ENCODE measurements at regions not wholly inside any gene's neighbourhood (a gene's known extent, or its start where the extent isn't known, plus 50 kb on each side); places are given as distances from the start of the nearest gene placed in this dataset.
"Not testable (repeated sequence)": the region's sequence is repeated elsewhere in the genome, so short reads cannot be mapped to it uniquely, and the experiment has no call there.

DNA sequence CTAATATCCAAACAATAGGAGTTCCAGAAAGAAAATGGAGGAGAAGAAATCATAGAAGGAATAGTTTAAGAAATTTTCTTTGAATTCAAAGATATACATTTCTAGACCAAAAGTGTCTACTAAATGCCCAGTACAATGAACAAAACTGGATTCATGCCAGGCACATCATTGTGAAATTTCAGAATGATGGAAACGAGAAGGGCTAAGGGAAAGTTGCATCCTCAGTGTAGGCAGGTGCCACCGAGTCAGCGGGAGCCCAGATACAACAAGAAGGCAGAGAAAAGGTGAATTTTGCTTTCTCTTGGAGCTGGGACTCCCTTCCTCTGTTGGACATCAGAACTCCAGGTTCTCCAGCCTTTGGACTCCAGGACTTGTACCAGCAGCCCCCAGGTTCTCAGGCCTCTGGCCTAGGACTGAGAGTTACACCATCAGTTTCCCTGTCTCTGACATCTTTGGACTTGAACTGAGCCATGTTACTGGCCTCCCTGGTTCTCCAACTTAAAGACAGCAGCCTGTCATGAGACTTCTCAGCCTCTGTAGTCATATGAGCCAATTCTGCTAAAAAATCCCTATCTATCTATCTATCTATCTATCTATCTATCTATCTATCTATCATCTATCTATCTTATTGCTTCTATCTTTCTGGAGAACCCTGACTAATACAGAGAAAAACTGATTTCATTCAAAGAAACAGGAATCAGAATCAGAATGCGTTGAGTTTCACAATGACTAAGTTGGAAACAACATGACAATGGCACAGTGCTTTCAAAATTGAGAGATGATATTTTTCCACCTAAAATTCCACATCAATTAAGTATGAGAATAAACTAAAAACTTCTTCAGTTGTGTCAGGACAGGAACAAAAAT is 207.7 kb downstream of the FAM43A start:
- intact Hi-C loops (cut with DNase I; ENCODE audit: low total_unique reads) (no loop called here), in situ Hi-C loops (cut with MboI; ENCODE audit: low sequenced_read_pairs in 4 of 4) (no loop called here)
- no peak overlapping the region for H3K4me3 ChIP-seq
- no peaks in the 10 kb centered on the region for H3K36me3 ChIP-seq
- no peak for ATAC-seq
- no peaks in the 10 kb centered on the region for H3K4me1 ChIP-seq
- no peaks in the 10 kb centered on the region for H3K27me3 ChIP-seq
- DNase-seq: no peak
- TF ChIP-seq POLR2A (IDR thresholded peaks at IDR 0.05): no peak
- TF ChIP-seq, protein P1, sequence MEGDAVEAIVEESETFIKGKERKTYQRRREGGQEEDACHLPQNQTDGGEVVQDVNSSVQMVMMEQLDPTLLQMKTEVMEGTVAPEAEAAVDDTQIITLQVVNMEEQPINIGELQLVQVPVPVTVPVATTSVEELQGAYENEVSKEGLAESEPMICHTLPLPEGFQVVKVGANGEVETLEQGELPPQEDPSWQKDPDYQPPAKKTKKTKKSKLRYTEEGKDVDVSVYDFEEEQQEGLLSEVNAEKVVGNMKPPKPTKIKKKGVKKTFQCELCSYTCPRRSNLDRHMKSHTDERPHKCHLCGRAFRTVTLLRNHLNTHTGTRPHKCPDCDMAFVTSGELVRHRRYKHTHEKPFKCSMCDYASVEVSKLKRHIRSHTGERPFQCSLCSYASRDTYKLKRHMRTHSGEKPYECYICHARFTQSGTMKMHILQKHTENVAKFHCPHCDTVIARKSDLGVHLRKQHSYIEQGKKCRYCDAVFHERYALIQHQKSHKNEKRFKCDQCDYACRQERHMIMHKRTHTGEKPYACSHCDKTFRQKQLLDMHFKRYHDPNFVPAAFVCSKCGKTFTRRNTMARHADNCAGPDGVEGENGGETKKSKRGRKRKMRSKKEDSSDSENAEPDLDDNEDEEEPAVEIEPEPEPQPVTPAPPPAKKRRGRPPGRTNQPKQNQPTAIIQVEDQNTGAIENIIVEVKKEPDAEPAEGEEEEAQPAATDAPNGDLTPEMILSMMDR (IDR thresholded peaks at IDR 0.05 in 4 of 5, conservative IDR thresholded peaks at IDR 0.05 in 1 of 5): no peak
- no peaks in the 10 kb centered on the region for H3K9me3 ChIP-seq
- no peak overlapping the region for H3K27ac ChIP-seq

DNA sequence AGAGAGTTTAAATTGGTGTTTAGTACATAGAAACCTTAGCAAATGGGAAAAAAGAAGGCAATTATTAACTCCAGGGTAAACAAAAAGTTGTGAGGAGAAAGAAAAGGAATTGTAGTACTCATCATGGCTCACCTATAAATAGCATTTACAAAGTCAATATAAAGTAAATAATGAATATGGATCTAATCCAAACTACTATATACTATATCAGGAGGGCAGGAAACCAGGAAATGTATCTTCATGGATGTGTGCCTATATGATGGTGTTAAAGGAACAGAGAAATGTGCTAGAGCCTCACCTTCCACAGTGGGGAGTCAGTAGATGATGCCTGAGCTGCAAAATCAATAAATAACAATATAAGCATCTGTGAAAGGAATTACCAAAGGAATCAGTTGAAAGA is 208.9 kb downstream of the FAM43A start:
- ATAC-seq (no peak), DNase-seq (no peak)
- Histone ChIP-seq H3K27me3 (no peaks in the 10 kb centered on the region), H3K36me3 (no peaks in the 10 kb centered on the region), H3K4me1 (no peaks in the 10 kb centered on the region), H3K4me3 (no peak overlapping the region), H3K27ac (no peak overlapping the region), H3K9me3 (no peaks in the 10 kb centered on the region)
- TF ChIP-seq POLR2A (IDR thresholded peaks at IDR 0.05): no peak
- TF ChIP-seq, protein P1 (IDR thresholded peaks at IDR 0.05 in 4 of 5, conservative IDR thresholded peaks at IDR 0.05 in 1 of 5): no peak
- intact Hi-C loops (cut with DNase I; ENCODE audit: low total_unique reads) (no loop called here), in situ Hi-C loops (cut with MboI; ENCODE audit: low sequenced_read_pairs in 4 of 4) (no loop called here)

DNA sequence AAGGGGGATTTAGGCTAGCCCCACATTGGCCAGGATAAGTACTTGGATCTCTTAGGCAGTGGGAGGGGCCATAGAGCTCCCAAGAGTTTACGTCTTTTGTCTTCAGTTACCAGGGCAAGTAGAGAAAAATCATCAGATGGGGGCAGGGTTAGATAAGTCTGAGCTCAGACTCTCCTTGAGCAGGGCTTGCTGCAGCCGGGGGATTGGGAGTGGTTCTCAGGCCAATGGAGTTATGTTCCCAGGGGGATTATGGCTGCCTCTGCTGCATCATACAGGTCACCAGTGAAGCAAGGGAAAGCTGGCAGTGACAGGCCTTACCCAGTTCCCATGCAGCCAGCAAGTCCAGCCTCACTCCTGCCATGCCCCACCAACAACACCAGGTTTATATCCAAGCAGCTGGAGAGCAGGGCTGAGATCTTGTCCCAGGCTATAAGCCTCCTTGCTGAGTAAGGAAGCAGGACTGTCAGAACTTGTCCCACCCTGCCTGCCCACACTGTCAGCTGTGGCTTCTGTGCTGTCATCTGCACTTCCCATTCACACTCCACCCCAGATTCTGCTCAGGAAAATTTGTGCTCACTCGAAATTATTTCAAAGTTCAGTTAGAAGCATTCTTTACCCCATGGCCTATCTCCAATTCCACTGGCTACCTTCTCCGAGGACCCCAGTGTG is 215.3 kb downstream of the FAM43A start:
- intact Hi-C loops (cut with DNase I; ENCODE audit: low total_unique reads): no loop called here

DNA sequence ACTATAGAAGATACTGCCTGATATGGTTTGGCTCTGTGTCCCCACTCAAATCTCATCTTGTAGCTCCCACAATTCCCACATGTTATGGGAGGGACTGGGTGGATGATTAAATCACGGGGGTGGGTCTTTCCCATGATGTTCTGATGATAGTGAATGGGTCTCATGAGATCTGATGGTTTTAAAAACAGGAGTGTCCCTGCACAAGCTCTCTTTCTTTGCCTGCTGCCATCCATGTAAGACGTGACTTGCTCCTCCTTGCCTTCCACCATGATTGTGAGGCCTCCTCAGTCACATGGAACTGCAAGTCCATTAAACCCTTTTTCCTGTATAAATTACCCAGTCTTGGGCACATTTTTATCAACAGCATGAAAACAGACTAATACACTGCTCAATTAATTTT is 217.8 kb downstream of the FAM43A start:
- DNase-seq; in situ Hi-C loops (cut with MboI; ENCODE audit: low sequenced_read_pairs in 4 of 4); H3K9me3 ChIP-seq; H3K27ac ChIP-seq; ATAC-seq; H3K36me3 ChIP-seq; H3K4me1 ChIP-seq; H3K4me3 ChIP-seq; intact Hi-C loops (cut with DNase I; ENCODE audit: low total_unique reads); H3K27me3 ChIP-seq: not testable (repeated sequence)

More for the DNA sequence above, 215.3 kb downstream of the FAM43A start:
- Histone ChIP-seq H3K36me3 (no peaks in the 10 kb centered on the region), H3K27ac (no peak overlapping the region), H3K4me3 (no peak overlapping the region), H3K4me1 (no peaks in the 10 kb centered on the region), H3K27me3 (no peaks in the 10 kb centered on the region), H3K9me3 (no peaks in the 10 kb centered on the region)
- ATAC-seq (no peak), DNase-seq (no peak)
- in situ Hi-C loops (cut with MboI; ENCODE audit: low sequenced_read_pairs in 4 of 4): no loop called here
- TF ChIP-seq, protein P1 (IDR thresholded peaks at IDR 0.05 in 4 of 5, conservative IDR thresholded peaks at IDR 0.05 in 1 of 5): no peak
- TF ChIP-seq POLR2A (IDR thresholded peaks at IDR 0.05): no peak

DNA sequence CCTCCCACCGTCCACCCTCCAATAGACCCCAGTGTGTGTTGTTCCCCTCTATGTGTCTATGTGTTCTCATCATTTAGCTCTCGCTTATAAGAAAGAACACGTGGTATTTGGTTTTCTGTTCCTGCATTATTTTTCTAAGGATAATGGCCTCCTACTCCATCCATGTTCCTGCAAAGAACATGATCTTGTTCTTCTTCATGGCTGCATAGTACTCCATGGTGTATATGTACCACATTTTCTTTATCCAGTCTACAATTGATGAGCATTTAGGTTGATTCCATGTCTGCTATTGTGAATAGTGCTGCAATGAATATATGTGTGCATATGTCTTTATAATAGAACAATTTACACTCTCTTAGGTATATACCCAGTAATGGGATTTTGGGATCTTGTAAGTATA is 219.3 kb downstream of the FAM43A start:
- intact Hi-C loops (cut with DNase I; ENCODE audit: low total_unique reads); ATAC-seq; H3K4me3 ChIP-seq; H3K9me3 ChIP-seq; H3K27me3 ChIP-seq; in situ Hi-C loops (cut with MboI; ENCODE audit: low sequenced_read_pairs in 4 of 4); H3K36me3 ChIP-seq; H3K27ac ChIP-seq; H3K4me1 ChIP-seq; DNase-seq: not testable (repeated sequence)

Data from gastrocnemius medialis (tissue), 4 donors.